Pancreas (tissue), 10 donors: ENCODE measurements at regions not wholly inside any gene's neighbourhood (a gene's known extent, or its start where the extent isn't known, plus 50 kb on each side); places are given as distances from the start of the nearest gene placed in this dataset.
"Not testable (repeated sequence)": the region's sequence is repeated elsewhere in the genome, so short reads cannot be mapped to it uniquely, and the experiment has no call there.

Experiments used
- ATAC-seq, 4 donors: fragments of 200-7000 bp; cut with Tn5 transposase; one replicate each; pipeline versions ENCODE4 v1.8.0 to v1.9.1; 2020; ENCODE audit warnings: mild to moderate bottlenecking in 4 of 4, moderate library complexity in 4 of 4
- DNase-seq, 6 donors: peaks; one replicate each; pipeline ENCODE4 v3.0.0-alpha.2; 2020
- FAIRE-seq: peaks from 2 replicates; lab custom pipeline; 2012; peaks lifted over from hg19 to GRCh38; lab: Jason Lieb, UNC
- H3K27ac ChIP-seq, 4 donors: fragments of 200-600 bp; sonication (generic); 1 replicate in 3 of 4; 2 replicates in 1 of 4; pipeline versions ENCODE4 v1.5.0 to v1.8.0; 2020
- H3K27me3 ChIP-seq, 4 donors: fragments of 200-600 bp; one replicate each; pipeline ENCODE4 v1.8.0; 2021
- H3K36me3 ChIP-seq, 3 donors: fragments of 200-600 bp; sonication (generic) in 1 of 3; one replicate each; pipeline versions ENCODE4 v1.5.0 to v1.8.0; 2020 to 2021
- H3K4me1 ChIP-seq, 3 donors: fragments of 200-600 bp; one replicate each; pipeline ENCODE4 v1.8.0; 2021
- H3K4me3 ChIP-seq, 4 donors: fragments of 200-600 bp; sonication (generic) in 2 of 4; one replicate each; pipeline versions ENCODE4 v1.5.0 to v1.8.0; 2020 to 2021
- H3K9me3 ChIP-seq, 4 donors: fragments of 200-600 bp; one replicate each; pipeline ENCODE4 v1.8.0; 2021
- WGBS, 2 donors: extraction: QIAGEN DNeasy Blood & Tissue Kit; methylation state at CpG; one replicate each; pipeline ENCODE4 v1.1.7; 2013; 5-methylcytosine and 5-hydroxymethylcytosine counted together
- intact Hi-C, 3 donors: fragments of 100-400 bp; cut with DNase I; formaldehyde crosslinking; loops; one replicate each; pipeline versions ENCODE4 v1.11.1 to v1.14.2; 2022
- TF ChIP-seq, protein P1 (sequence below), 4 donors: fragments of 200-600 bp; sonication (generic) in 3 of 4; IDR thresholded peaks; one replicate each; pipeline versions ENCODE4 v1.5.0 to v1.8.0; 2021; ENCODE audit warnings: antibody characterized with exemption in 4 of 4
- donor health status: healthy with polysubstance abuse.
- donor health status: DM: no; HTN: no; CAD: no; lungs with moderate emphysema.
- donor health status: DM: no; HTN: no; CAD: no.
- donor health status: control.
- donor health status: control.
- donor health status: Bipolar disorder and iron deficiency.
- donor health status: DM: yes; HTN: yes; CAD: no.
- donor health status: DM: no; HTN: no; CAD: no.
- donor health status: DM: no; HTN: no; CAD: no.
- donor health status: DM: yes; HTN: yes; CAD: no.

GRCh38 chr15:45802140-45802539 lies 167.3 kb downstream of the SQOR start:
- ATAC-seq: peak in 1 of 4 donors; percentile 19
- intact Hi-C loops: no loop called here
- TF ChIP-seq, protein P1, sequence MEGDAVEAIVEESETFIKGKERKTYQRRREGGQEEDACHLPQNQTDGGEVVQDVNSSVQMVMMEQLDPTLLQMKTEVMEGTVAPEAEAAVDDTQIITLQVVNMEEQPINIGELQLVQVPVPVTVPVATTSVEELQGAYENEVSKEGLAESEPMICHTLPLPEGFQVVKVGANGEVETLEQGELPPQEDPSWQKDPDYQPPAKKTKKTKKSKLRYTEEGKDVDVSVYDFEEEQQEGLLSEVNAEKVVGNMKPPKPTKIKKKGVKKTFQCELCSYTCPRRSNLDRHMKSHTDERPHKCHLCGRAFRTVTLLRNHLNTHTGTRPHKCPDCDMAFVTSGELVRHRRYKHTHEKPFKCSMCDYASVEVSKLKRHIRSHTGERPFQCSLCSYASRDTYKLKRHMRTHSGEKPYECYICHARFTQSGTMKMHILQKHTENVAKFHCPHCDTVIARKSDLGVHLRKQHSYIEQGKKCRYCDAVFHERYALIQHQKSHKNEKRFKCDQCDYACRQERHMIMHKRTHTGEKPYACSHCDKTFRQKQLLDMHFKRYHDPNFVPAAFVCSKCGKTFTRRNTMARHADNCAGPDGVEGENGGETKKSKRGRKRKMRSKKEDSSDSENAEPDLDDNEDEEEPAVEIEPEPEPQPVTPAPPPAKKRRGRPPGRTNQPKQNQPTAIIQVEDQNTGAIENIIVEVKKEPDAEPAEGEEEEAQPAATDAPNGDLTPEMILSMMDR (IDR thresholded peaks at IDR 0.05): no peak

DNA sequence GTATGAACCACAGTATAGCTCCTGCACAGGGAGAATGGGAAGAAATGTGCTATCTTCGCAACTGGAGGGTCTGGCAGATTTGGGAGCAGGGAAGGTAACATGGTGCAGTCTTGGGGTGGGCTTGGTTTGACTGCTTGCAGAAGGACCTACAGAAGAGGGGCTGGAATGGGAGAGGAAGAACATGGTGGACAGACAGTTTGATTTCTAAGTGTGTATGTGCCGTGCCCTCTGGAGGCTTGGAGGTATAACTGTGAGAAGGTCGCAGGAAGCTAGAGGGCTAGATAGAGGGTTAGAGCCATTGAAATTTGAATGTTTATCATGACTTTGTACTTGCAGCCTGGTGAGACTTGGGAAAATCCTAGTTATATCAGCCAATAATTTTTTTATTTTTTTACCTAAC lies 169.2 kb downstream of the SQOR start:
- H3K27ac ChIP-seq: no peak overlapping the region
- ATAC-seq (no peak), FAIRE-seq (no peak), DNase-seq (no peak)
- intact Hi-C loops: no loop called here
- TF ChIP-seq, protein P1 (IDR thresholded peaks at IDR 0.05): no peak
- no peaks in the 10 kb centered on the region for H3K4me1 ChIP-seq
- no peak overlapping the region for H3K4me3 ChIP-seq
- WGBS, 2 donors: 97 to 100% methylated on average over 3 of the region's 3 CpGs
- H3K27me3 ChIP-seq: no peaks in the 10 kb centered on the region
- H3K9me3 ChIP-seq: no peaks in the 10 kb centered on the region
- no peaks in the 10 kb centered on the region for H3K36me3 ChIP-seq

More at GRCh38 chr15:45802140-45802539, 167.3 kb downstream of the SQOR start:
- 57 to 68% methylated on average over 3 of the region's 3 CpGs for WGBS, 2 donors
- Histone ChIP-seq H3K4me1 (no peaks in the 10 kb centered on the region), H3K9me3 (no peaks in the 10 kb centered on the region), H3K27ac (no peak overlapping the region), H3K4me3 (no peak overlapping the region), H3K27me3 (no peaks in the 10 kb centered on the region), H3K36me3 (no peaks in the 10 kb centered on the region)
- no peak for DNase-seq
- no peak for FAIRE-seq

DNA sequence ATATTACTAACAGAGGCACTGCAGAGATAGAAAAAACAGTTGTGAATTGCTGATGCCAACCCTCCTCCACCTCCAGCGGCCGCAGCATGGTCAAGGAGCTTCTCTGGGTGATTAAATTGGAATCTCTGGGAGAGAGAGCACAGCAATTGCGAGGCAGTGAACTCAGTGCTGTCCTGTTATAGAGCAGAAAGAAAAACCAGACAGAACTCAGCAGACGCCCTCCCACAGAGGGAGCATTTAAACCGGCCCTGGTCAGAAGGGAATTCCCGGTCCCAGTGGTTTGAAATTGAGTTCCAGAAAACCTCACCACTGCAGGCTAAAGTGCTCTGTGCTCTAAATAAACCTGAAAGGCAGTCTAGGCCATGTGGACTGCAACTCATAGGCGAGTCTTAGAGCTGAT lies 175.4 kb downstream of the SQOR start:
- no peak overlapping the region for H3K4me3 ChIP-seq
- DNase-seq: no peak
- H3K4me1 ChIP-seq: no peaks in the 10 kb centered on the region
- intact Hi-C loops: no loop called here
- H3K36me3 ChIP-seq: no peaks in the 10 kb centered on the region
- FAIRE-seq: no peak
- H3K27me3 ChIP-seq: no peaks in the 10 kb centered on the region
- no peak overlapping the region for H3K27ac ChIP-seq
- H3K9me3 ChIP-seq: no peaks in the 10 kb centered on the region
- WGBS, 2 donors: 83 to 85% methylated on average over 7 of the region's 7 CpGs
- ATAC-seq: peak in 1 of 4 donors; percentile 20
- TF ChIP-seq, protein P1 (IDR thresholded peaks at IDR 0.05): no peak

GRCh38 chr15:45812200-45812599 lies 177.4 kb downstream of the SQOR start:
- FAIRE-seq (no peak), DNase-seq (no peak), ATAC-seq (no peak)
- TF ChIP-seq, protein P1 (IDR thresholded peaks at IDR 0.05): no peak
- H3K27ac ChIP-seq: no peak overlapping the region
- intact Hi-C loops: no loop called here
- no peaks in the 10 kb centered on the region for H3K27me3 ChIP-seq
- H3K36me3 ChIP-seq: no peaks in the 10 kb centered on the region
- 71 to 73% methylated on average over 4 of the region's 4 CpGs for WGBS, 2 donors
- H3K4me3 ChIP-seq: no peak overlapping the region
- no peaks in the 10 kb centered on the region for H3K9me3 ChIP-seq
- H3K4me1 ChIP-seq: no peaks in the 10 kb centered on the region

GRCh38 chr15:45817578-45817977 lies 182.7 kb downstream of the SQOR start:
- ATAC-seq, FAIRE-seq, intact Hi-C loops: not testable (repeated sequence)

More at GRCh38 chr15:45817578-45817977, 182.7 kb downstream of the SQOR start:
- H3K27me3 ChIP-seq, H3K36me3 ChIP-seq, H3K4me1 ChIP-seq, H3K4me3 ChIP-seq, DNase-seq, H3K27ac ChIP-seq, H3K9me3 ChIP-seq: not testable (repeated sequence)
- 29 to 60% methylated on average over 2 of the region's 2 CpGs for WGBS, 2 donors
